ENCODE measurements at regions not wholly inside any gene's neighbourhood (a gene's known extent, or its start where the extent isn't known, plus 50 kb on each side); places are given as distances from the start of the nearest gene placed in this dataset.

DNA sequence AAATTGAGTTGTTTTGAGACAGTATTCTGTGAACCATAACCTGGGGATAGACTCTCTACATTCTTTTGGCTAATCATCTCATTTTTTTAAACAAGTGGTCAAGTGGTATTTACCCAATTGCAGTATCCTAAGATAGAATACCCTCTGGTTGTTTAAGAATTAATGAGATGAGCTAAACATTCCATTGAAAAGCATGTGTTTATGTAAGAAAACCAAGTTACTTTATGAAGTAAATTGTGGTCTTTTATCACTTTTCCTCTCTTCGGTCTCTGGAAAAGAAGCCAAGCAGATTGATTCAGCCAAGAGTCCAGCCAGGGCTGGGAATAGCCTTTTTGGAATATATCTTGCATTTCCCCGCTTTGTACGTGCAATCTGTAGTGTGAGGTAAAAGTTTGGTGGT is 185.7 kb upstream of the TOPAZ1 start:
- TF ChIP-seq, protein P1, sequence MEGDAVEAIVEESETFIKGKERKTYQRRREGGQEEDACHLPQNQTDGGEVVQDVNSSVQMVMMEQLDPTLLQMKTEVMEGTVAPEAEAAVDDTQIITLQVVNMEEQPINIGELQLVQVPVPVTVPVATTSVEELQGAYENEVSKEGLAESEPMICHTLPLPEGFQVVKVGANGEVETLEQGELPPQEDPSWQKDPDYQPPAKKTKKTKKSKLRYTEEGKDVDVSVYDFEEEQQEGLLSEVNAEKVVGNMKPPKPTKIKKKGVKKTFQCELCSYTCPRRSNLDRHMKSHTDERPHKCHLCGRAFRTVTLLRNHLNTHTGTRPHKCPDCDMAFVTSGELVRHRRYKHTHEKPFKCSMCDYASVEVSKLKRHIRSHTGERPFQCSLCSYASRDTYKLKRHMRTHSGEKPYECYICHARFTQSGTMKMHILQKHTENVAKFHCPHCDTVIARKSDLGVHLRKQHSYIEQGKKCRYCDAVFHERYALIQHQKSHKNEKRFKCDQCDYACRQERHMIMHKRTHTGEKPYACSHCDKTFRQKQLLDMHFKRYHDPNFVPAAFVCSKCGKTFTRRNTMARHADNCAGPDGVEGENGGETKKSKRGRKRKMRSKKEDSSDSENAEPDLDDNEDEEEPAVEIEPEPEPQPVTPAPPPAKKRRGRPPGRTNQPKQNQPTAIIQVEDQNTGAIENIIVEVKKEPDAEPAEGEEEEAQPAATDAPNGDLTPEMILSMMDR (conservative IDR thresholded peaks at IDR 0.05; ENCODE audit: low read length), result no peak
- TF ChIP-seq EZH2phosphoT487 (IDR thresholded peaks at IDR 0.05; ENCODE audit: borderline replicate concordance), result no peak

Data from Loucy (cell line).